Esophagus muscularis mucosa (tissue), 4 donors: ENCODE measurements at regions not wholly inside any gene's neighbourhood (a gene's known extent, or its start where the extent isn't known, plus 50 kb on each side); places are given as distances from the start of the nearest gene placed in this dataset.

Source experiments
- DNase-seq: peaks from one replicate; pipeline ENCODE4 v3.0.0-alpha.2; 2017; ENCODE audit errors: extremely low spot score
- H3K27ac ChIP-seq, 4 donors: fragments of 200-600 bp; sonication (generic); replicated peaks in 1 of 4; 1 replicate in 3 of 4; 2 replicates in 1 of 4; pipeline ENCODE4 v1.5.1; 2016 to 2019; ENCODE audit warnings: mild to moderate bottlenecking in 1 of 4
- H3K27me3 ChIP-seq, 4 donors: fragments of 200-600 bp; sonication (generic); one replicate each; pipeline versions ENCODE4 v1.5.1 to v1.6.0; 2016 to 2019
- H3K36me3 ChIP-seq, 4 donors: fragments of 200-600 bp; sonication (generic); one replicate each; pipeline ENCODE4 v1.5.1; 2016 to 2019
- H3K4me1 ChIP-seq, 4 donors: fragments of 200-600 bp; sonication (generic); one replicate each; pipeline ENCODE4 v1.5.1; 2016 to 2019
- H3K4me3 ChIP-seq, 4 donors: fragments of 200-600 bp; sonication (generic); 1 replicate in 2 of 4; 2 replicates in 2 of 4; pipeline ENCODE4 v1.5.1; 2016 to 2019; ENCODE audit warnings: mild to moderate bottlenecking in 4 of 4, moderate library complexity in 1 of 4
- H3K9me3 ChIP-seq, 4 donors: fragments of 200-600 bp; sonication (generic); 1 replicate in 3 of 4; 2 replicates in 1 of 4; pipeline ENCODE4 v1.5.1; 2016 to 2019
- EP300 ChIP-seq: sonication (generic); formaldehyde crosslinking; IDR thresholded peaks from one replicate; pipeline ENCODE4 v1.6.1; 2017; ENCODE audit warnings: antibody characterized with exemption
- POLR2A ChIP-seq: fragments of 450-650 bp; IDR thresholded peaks from one replicate; pipeline ENCODE4 v1.6.1; 2017; ENCODE audit warnings: antibody characterized with exemption, moderate library complexity, mild to moderate bottlenecking, low read depth
- POLR2AphosphoS5 ChIP-seq, 2 donors: sonication (generic); formaldehyde crosslinking; IDR thresholded peaks; one replicate each; pipeline ENCODE4 v1.6.1; 2017; ENCODE audit warnings: antibody characterized with exemption in 2 of 2
- WGBS: methylation state at CpG from one replicate; pipeline ENCODE4 v1.1.5; 2018; 5-methylcytosine and 5-hydroxymethylcytosine counted together
- intact Hi-C: fragments of 100-400 bp; cut with DNase I; formaldehyde crosslinking; loops from one replicate; pipeline ENCODE4 v1.15.1; 2023
- TF ChIP-seq, protein P1 (sequence below), 3 experiments: fragments of 200-600 bp in 2 of 3; fragments of 450-650 bp in 1 of 3; sonication (generic) in 2 of 3; IDR thresholded peaks; one replicate each; pipeline ENCODE4 v1.5.1; 2017 to 2019; ENCODE audit warnings: antibody characterized with exemption in 3 of 3, mild to moderate bottlenecking in 2 of 3, moderate library complexity in 1 of 3

GRCh38 chr18:66728951-66729350 lies 125.1 kb upstream of the CDH19 start:
- Histone ChIP-seq H3K9me3 (no peaks in the 10 kb centered on the region), H3K27ac (peak overlapping the region in 2 of 4 donors; percentile 30 to 38), H3K36me3 (no peaks in the 10 kb centered on the region), H3K4me1 (no peaks in the 10 kb centered on the region), H3K4me3 (no peak overlapping the region), H3K27me3 (no peaks in the 10 kb centered on the region)
- TF ChIP-seq EP300 (no peak), POLR2A (no peak), POLR2AphosphoS5 (IDR thresholded peaks at IDR 0.05) (no peak)
- TF ChIP-seq, protein P1, sequence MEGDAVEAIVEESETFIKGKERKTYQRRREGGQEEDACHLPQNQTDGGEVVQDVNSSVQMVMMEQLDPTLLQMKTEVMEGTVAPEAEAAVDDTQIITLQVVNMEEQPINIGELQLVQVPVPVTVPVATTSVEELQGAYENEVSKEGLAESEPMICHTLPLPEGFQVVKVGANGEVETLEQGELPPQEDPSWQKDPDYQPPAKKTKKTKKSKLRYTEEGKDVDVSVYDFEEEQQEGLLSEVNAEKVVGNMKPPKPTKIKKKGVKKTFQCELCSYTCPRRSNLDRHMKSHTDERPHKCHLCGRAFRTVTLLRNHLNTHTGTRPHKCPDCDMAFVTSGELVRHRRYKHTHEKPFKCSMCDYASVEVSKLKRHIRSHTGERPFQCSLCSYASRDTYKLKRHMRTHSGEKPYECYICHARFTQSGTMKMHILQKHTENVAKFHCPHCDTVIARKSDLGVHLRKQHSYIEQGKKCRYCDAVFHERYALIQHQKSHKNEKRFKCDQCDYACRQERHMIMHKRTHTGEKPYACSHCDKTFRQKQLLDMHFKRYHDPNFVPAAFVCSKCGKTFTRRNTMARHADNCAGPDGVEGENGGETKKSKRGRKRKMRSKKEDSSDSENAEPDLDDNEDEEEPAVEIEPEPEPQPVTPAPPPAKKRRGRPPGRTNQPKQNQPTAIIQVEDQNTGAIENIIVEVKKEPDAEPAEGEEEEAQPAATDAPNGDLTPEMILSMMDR (IDR thresholded peaks at IDR 0.05), result no peak
- no peak for DNase-seq
- 93% methylated on average over 5 of the region's 5 CpGs for WGBS
- intact Hi-C loops, result no loop called here

DNA sequence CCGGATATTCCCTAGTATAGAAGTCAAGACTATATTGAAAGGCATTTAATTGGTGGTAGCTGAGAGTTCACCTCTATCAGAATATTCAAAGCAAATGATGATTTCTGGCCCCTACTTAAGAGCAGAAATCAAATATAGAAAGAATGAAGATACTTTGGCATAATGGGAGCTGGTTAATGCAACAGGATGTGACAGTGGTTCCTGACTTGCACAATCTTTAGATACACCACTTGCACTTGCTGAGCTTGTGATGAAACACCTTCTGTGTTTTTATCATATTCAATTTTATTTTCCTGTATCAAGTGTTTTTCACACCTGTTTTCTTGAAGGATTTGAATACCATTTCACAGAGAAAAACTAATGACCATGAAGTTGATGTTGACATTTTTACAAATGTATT lies 124.1 kb upstream of the CDH19 start:
- Histone ChIP-seq H3K4me3 (no peak overlapping the region), H3K36me3 (no peaks in the 10 kb centered on the region), H3K4me1 (no peaks in the 10 kb centered on the region), H3K27me3 (no peaks in the 10 kb centered on the region), H3K27ac (no peak overlapping the region), H3K9me3 (no peaks in the 10 kb centered on the region)
- no peak for DNase-seq
- intact Hi-C loops, result no loop called here
- WGBS, result 100% methylated on average over 1 of the region's 1 CpG
- no peak for TF ChIP-seq POLR2A
- no peak for TF ChIP-seq POLR2AphosphoS5 (IDR thresholded peaks at IDR 0.05)
- TF ChIP-seq, protein P1 (IDR thresholded peaks at IDR 0.05), result no peak
- no peak for TF ChIP-seq EP300

- Histone ChIP-seq H3K4me1 (no peaks in the 10 kb centered on the region), H3K9me3 (no peaks in the 10 kb centered on the region), H3K4me3 (no peak overlapping the region), H3K27me3 (no peaks in the 10 kb centered on the region), H3K36me3 (no peaks in the 10 kb centered on the region), H3K27ac (peak overlapping the region; percentile 18 to 62 (median 30))
- 56% methylated on average over 5 of the region's 5 CpGs for WGBS
- no peak for DNase-seq
- intact Hi-C loops, result no loop called here
- TF ChIP-seq POLR2AphosphoS5 (IDR thresholded peaks at IDR 0.05) (peak in 1 of 2 donors; percentile 38), POLR2A (no peak), EP300 (no peak)
- TF ChIP-seq, protein P1 (IDR thresholded peaks at IDR 0.05), result no peak
Measured at GRCh38 chr18:66724664-66725356, 120.9 kb upstream of the CDH19 start.

DNA sequence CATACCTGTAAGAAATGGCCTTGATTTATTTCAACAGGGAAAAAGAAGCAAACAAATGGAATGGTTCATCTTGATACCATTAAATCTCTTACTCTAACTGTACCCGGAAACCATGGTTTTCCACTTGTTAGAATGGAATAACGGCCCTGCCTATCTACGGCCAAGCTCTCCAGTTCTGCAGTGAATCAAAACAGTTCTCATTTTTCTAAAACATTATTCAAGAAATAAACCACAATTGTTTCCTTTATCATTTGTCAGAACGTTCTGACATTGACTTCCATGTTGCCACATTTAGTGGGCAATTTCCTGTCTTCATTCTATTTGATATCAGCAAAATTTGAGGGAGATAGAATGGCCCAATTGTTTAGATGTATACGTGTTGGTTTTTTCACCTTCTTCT lies 118.8 kb upstream of the CDH19 start:
- no peak for TF ChIP-seq EP300
- TF ChIP-seq, protein P1 (IDR thresholded peaks at IDR 0.05), result no peak
- no peak for TF ChIP-seq POLR2A
- no peak for TF ChIP-seq POLR2AphosphoS5 (IDR thresholded peaks at IDR 0.05)
- Histone ChIP-seq H3K4me1 (no peaks in the 10 kb centered on the region), H3K4me3 (no peak overlapping the region), H3K36me3 (no peaks in the 10 kb centered on the region), H3K27me3 (no peaks in the 10 kb centered on the region), H3K27ac (peak overlapping the region in 1 of 4 donors; percentile 51), H3K9me3 (no peaks in the 10 kb centered on the region)
- 68% methylated on average over 5 of the region's 5 CpGs for WGBS
- intact Hi-C loops, result no loop called here
- no peak for DNase-seq

DNA sequence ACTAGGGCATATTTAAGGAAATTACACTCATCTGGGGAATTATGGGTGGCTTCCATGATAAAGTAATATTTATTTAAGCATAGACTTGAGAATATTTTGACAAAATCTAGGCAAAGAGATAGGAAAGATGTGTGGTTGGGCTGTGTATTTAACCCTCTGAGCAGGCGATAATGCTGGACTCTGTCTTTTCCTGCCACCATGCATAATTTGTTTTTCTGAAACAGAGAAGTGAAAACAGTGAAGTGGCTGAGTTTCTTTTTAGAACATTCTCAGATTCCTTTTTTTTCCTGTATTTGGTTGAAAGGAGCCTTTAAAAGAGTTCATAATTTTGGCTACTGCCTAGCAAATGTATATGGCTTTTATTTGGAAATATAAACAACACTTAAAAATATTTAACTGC lies 104.8 kb upstream of the CDH19 start:
- intact Hi-C loops, result no loop called here
- Histone ChIP-seq H3K27me3 (no peaks in the 10 kb centered on the region), H3K27ac (no peak overlapping the region), H3K4me1 (no peaks in the 10 kb centered on the region), H3K4me3 (no peak overlapping the region), H3K36me3 (no peaks in the 10 kb centered on the region), H3K9me3 (no peaks in the 10 kb centered on the region)
- TF ChIP-seq POLR2A (no peak), POLR2AphosphoS5 (IDR thresholded peaks at IDR 0.05) (no peak), EP300 (no peak)
- TF ChIP-seq, protein P1 (IDR thresholded peaks at IDR 0.05), result no peak
- no peak for DNase-seq
- WGBS, result 53% methylated on average over 1 of the region's 1 CpG
